GM12892 (cell line): ENCODE measurements at regions not wholly inside any gene's neighbourhood (a gene's known extent, or its start where the extent isn't known, plus 50 kb on each side); places are given as distances from the start of the nearest gene placed in this dataset.

Experiments used
- DNase-seq: peaks from one replicate; pipeline ENCODE4 v3.0.0; 2011; ENCODE audit not compliant: insufficient read length
- FAIRE-seq: peaks from 2 replicates; lab custom pipeline; 2011; peaks lifted over from hg19 to GRCh38; lab: Jason Lieb, UNC
- POLR2A ChIP-seq: IDR thresholded peaks from 2 replicates; pipeline ENCODE4 v1.6.1; 2011; ENCODE audit warnings: low read depth, low read length, control low read depth
- POLR2AphosphoS5 ChIP-seq: IDR thresholded peaks from 2 replicates; pipeline ENCODE4 v1.6.1; 2011; ENCODE audit warnings: low read depth, low read length, control low read depth
- TAF1 ChIP-seq: IDR thresholded peaks from 2 replicates; pipeline ENCODE4 v1.6.1; 2011; ENCODE audit warnings: low read depth, mild to moderate bottlenecking, control low read depth, low read length, borderline replicate concordance

DNA sequence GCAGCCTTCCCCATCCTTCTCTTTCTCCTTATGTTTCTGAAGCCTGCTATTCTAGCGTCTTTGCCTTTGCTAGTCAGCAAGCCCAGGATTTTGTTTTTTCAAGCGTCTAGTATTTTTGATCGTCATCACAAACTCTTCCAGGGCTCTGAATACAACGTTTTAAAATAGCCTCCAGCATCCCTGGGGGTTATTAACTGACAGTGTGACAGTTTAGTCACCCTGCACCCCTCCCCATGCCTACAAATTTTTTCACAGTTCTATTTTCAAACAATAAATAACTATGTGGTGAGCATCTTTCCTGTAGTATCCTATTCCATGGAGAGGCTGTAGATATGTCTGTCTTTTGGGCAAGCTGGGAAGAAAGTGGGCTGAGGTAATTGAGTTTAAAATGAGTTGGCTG lies 280.9 kb downstream of the MAP2K4 start:
- no peak for FAIRE-seq
- no peak for DNase-seq
- TF ChIP-seq POLR2AphosphoS5 (no peak), TAF1 (no peak), POLR2A (no peak)

DNA sequence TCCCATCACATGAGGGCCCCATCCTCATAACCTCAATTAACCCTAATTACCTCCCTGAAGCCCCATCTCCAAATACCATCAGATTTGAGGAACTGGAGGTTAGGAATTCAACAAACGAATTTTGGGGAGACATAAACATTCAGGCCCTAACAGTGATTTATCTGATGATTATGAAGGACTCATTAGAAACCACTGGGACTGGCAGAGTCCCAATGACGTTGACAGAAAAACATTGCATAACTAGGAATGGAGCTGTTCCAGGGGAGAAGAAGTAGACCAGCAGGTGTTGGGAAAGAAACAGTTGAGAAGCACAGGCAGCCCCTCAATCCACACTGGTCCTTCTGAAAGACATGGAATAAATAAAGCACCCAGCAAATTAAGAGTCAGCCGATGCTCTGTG lies 282.0 kb downstream of the MAP2K4 start:
- FAIRE-seq (no peak), DNase-seq (no peak)
- TF ChIP-seq POLR2AphosphoS5 (no peak), TAF1 (no peak), POLR2A (no peak)

DNA sequence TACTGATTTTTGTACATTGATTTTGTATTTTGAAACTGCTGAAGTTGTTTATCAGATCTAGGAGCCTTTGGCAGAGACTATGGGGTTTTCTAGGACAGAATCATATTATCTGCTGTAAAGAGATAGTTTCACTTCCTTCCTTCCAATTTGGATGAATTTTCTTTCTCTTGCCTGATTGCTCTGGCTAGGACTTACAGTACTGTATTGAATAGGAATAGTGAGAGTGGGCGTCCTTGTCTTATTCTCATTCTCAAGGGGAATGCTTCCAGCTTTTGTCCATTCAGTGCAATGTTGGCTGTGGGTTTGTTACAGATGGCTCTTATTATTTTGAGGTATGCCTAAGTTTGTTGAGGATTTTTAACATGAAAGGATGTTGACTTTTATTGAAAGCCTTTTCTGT lies 290.1 kb downstream of the MAP2K4 start:
- DNase-seq (no peak), FAIRE-seq (no peak)
- TF ChIP-seq POLR2AphosphoS5 (no peak), POLR2A (no peak), TAF1 (no peak)

DNA sequence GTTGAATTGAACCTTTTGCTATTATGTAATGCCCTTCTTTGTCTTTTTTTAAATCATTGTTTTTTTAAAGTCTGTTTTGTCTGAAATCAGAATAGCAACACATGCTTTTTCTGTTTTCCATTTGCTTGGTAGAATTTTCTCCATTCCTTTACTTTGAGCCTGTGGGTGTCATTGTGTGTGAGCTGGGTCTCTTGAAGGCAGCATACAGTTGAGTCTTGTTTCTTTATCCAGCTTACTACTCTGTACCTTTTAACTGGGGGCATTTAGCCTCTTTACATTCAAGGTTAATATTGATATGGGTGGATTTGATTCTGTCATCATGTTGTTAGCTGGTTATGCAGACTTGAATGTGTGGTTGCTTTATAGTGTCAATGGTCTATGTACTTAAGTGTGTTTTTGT lies 292.0 kb downstream of the MAP2K4 start:
- FAIRE-seq (no peak), DNase-seq (no peak)
- TF ChIP-seq POLR2A (no peak), POLR2AphosphoS5 (no peak), TAF1 (no peak)

DNA sequence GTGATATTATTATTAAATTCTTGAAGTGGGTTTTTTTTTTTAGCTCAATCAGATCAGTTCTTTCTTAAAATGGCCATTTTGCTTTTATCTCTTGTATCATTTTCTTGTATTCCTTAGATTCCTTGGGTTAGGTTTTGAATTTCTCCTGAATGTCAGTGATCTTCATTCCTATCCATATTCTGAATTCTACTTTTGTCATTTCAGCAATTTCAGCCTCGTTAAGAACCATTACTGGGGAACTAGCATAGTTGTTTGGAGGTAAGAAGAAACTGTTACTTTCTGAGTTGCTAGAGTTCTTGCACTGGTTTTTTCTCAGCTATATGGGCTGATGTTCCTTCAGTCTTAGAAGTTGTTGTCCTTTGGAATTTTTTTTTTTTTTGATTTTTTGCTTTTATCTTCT lies 293.1 kb downstream of the MAP2K4 start:
- no peak for FAIRE-seq
- TF ChIP-seq TAF1: no peak
- no peak for TF ChIP-seq POLR2A
- no peak for TF ChIP-seq POLR2AphosphoS5

DNA sequence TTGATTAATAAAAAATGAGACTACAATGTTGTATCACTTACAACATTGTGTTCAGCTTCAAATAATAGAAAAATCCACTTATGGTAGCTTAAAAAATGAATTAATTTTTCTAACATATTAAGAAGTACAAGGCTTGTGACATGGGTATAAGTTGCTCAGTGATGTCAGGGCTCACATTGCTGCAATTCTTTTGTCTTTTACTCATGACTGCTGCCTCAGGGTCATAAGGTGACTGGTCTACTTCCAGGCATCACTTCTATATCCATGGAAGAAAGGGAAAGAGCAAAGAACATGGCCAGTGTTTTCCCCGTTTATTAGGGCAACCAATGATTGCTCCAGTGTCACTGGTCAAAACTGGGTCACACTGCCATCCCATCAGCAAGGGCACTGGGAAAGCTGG lies 295.3 kb downstream of the MAP2K4 start:
- DNase-seq (no peak), FAIRE-seq (no peak)
- TF ChIP-seq POLR2AphosphoS5 (no peak), TAF1 (no peak), POLR2A (no peak)

More for the DNA sequence above, 293.1 kb downstream of the MAP2K4 start:
- DNase-seq: no peak

DNA sequence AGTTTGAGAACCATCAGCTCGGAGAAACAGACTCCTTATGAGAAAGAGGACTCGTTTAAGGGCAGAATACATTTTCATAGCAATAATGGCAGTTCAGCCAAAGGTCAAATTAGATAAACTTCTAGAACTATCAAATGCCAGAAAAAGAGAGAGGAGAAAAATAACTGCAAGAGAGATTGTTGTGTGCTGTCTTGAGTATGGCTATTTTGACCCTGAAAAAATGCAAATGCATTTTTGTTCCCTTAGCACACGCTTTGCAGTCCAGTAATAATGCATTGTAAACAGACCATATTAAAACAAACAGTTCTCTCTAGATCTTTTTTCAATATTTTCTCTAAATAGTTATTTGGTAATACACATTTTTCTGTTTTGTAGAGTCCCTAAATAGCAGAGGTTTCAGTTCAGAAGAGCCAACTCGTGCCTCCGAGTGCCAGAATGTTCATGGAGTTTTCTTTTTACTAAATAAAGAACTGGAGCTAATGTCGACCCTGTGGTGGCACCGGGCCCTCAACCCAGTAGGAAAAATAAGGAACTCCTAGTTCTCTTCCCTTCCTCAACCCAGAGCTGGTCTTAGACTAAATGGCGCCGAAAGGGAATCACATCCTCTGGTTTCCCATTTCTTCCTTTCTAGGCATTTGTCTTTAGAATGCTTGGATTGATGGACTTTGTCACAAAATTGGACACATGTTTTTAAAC lies 298.0 kb downstream of the MAP2K4 start:
- no peak for DNase-seq
- TF ChIP-seq POLR2A (no peak), TAF1 (no peak), POLR2AphosphoS5 (no peak)
- no peak for FAIRE-seq

DNA sequence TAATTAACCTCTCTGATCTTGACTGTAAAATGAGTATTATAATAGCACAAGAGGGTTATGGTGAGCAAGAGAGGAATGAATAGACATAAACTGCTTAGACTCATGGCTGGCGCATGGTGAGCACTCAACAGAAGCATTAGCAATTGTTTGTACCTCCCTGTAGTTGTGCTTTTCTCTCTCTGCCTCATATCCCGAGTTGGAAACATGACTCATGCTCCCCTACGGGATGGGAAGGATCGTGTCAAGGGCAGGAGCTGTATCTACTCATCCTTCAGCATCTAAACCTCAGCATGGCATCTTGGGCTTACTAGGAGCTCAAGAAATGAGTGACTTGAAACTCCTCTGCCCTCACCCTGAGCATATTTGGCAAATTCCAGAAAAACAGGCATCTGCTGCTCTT lies 299.6 kb downstream of the MAP2K4 start:
- no peak for DNase-seq
- FAIRE-seq: no peak
- TF ChIP-seq TAF1: no peak

DNA sequence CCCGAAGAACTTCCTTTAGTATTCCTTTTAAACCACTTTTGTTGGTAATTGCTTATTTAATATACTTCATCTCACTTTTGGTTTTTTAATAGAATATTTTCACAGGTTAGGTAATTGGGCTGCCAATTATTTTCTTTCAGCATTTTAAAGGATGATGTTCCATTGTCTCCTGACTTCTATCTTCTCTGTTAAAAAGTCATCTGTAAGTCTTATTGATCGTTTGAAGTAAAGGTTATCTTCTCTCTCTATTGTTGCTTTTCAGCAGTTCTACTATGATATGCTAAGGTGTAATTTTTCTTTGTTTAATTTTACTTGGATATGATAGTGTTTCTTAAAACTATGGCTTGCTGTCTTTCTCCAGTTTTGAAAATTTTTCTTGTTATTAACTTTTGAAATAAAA lies 307.5 kb downstream of the MAP2K4 start:
- no peak for FAIRE-seq

DNA sequence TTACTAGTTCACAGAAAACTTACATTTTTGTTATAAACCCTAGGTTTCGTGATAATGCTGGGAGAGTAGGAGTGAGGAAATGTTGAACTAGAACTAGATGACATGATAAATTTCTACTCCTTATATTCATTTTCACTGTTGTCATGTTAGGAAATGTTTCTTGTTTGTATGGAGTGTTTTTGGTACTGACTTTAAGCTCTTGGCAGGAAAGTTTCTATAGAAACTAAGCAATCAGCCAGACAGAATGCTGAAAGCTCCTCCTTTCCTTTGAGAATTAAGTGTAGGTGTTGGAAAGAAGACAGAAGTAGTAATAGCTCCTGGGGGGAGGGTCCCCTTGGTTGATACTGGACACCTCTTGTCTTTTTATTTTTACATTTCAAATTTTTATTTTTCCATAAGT lies 309.8 kb downstream of the MAP2K4 start:
- FAIRE-seq (no peak), DNase-seq (no peak)
- TF ChIP-seq POLR2A (no peak), TAF1 (no peak), POLR2AphosphoS5 (no peak)

More for the DNA sequence above, 307.5 kb downstream of the MAP2K4 start:
- no peak for DNase-seq
- TF ChIP-seq POLR2AphosphoS5 (no peak), POLR2A (no peak), TAF1 (no peak)

DNA sequence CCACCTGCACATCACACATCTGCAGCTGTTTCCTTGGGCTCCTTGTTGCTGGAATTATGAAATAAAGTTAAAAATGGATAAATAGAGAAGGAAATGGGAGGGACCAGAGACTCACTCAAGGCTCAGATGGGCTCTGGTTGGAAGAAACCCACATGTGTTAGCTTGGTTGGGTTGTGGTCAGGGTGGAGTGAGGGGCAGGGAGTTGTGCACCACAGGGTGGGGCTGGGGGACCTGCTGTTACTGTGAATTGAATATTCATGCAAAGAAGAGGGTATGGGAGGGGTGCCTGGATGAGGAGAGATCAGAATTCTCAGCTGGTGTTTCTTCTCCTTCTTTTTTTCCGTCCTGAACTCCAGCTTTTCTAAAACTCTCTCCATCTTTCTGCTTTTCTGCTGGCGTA lies 320.7 kb downstream of the MAP2K4 start:
- FAIRE-seq (no peak), DNase-seq (no peak)
- no peak for TF ChIP-seq POLR2AphosphoS5
- TF ChIP-seq TAF1: no peak
- no peak for TF ChIP-seq POLR2A

DNA sequence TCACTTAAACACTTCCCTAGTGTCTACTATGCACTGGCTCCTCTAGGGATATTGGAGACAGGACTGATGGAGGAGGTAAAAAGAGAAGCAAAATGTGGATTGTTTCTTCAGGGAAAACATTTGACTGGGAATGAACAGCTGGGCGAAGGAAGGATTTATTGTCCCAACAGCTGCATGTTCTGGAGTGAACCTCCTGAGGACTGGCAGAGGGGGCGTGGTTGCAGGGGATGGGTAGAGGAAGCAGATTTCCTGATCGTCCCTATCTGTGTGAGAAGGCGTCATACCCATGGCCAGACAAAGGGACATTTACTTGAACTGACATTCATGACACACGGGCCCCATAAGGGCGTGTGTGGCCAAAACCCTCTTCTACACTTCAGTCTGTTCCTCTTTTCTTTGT lies 321.5 kb downstream of the MAP2K4 start:
- TF ChIP-seq POLR2A (no peak), POLR2AphosphoS5 (no peak), TAF1 (no peak)
- FAIRE-seq (no peak), DNase-seq (no peak)

DNA sequence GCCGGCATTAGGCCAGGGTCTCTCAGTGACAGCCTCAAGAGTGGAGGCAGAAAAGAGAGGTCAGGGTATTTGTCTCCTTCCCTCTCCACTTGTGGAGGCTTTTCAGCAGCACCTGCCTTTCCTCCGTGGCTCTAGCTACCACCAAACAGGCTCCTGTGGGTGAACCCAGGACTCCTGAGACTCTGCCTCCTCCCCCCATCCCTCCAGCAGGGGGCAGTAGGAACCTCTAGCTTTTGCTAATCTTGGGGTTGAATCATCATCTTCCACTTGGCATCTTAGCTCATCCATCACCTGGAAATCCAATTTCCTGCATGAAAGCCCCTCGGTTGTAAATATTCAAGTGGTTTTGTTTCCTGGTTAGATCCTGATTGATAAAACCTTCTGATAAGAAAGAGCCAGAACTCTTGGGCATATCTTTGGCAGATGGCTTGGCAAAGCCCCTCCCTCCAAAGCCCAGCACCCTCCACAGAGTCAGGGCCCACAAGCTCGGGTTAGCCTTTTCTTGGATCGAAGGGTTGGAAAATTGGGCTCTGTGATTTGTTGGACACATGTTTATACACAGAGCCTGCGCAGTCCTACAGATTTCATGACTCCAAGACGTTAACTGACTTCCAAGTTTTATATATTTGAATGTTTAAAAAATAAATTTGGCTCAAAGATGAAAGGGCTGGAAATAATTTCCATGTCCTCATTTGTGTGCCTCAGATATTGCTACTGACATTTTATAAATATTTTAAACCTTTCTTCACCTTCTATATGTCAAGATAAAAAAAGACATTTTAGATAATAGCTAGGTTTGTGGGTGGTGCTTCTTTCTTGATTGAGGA lies 322.1 kb downstream of the MAP2K4 start:
- FAIRE-seq: no peak
- TF ChIP-seq POLR2A (no peak), POLR2AphosphoS5 (no peak), TAF1 (no peak)
- DNase-seq: peak; percentile 36
